A549 (cell line): ENCODE measurements at regions not wholly inside any gene's neighbourhood (a gene's known extent, or its start where the extent isn't known, plus 50 kb on each side); places are given as distances from the start of the nearest gene placed in this dataset.

Experiments
- ATAC-seq, 2 experiments: fragments of 200-7000 bp in 1 of 2; fragments of >200 bp in 1 of 2; cut with Nextera tagmentation in 1 of 2; cut with Tn5 transposase in 1 of 2; 3 replicates each; pipeline versions ENCODE4 v1.8.0 to v1.9.1; 2018 to 2020; ENCODE audit warnings: mild to moderate bottlenecking in 1 of 2, moderate library complexity in 1 of 2
- CTCF ChIA-PET: fragments of 300-600 bp; sonication (Branson Sonifier 250); formaldehyde crosslinking; extraction: SDS; loops from one replicate; lab custom pipeline; 2021; ENCODE audit warnings: antibody characterized with exemption, inconsistent platforms; lab: Yijun Ruan, JAX
- POLR2A ChIA-PET: fragments of 350-600 bp; formaldehyde crosslinking; extraction: SDS; loops from one replicate; lab custom pipeline; 2021; ENCODE audit warnings: antibody characterized with exemption, inconsistent platforms; lab: Yijun Ruan, JAX
- DNase-seq, 2 experiments: peaks; one replicate each; pipeline versions ENCODE4 v3.0.0 to v3.0.0-alpha.2; 2011 to 2016; ENCODE audit warnings: low read depth in 1 of 2, low spot score in 1 of 2
- FAIRE-seq: peaks from 2 replicates; lab custom pipeline; 2011; peaks lifted over from hg19 to GRCh38; lab: Jason Lieb, UNC
- H3K27ac ChIP-seq, 2 experiments: fragments of >200 bp; sonication (Bioruptor Twin); formaldehyde crosslinking; 3 replicates each; pipeline ENCODE4 v1.5.1; 2016 to 2017
- H3K4me1 ChIP-seq: fragments of >200 bp; sonication (Bioruptor Twin); formaldehyde crosslinking; 3 replicates; pipeline ENCODE4 v1.6.1; 2016
- H3K4me2 ChIP-seq: fragments of >200 bp; sonication (Bioruptor Twin); formaldehyde crosslinking; 3 replicates; pipeline ENCODE4 v1.6.1; 2016
- H3K4me3 ChIP-seq: fragments of >200 bp; sonication (Bioruptor Twin); formaldehyde crosslinking; 3 replicates; pipeline ENCODE4 v1.5.1; 2016
- H3K9me3 ChIP-seq: fragments of >200 bp; sonication (Bioruptor Twin); formaldehyde crosslinking; 3 replicates; pipeline ENCODE4 v1.6.1; 2016
- CBX8 ChIP-seq: fragments of 200-600 bp; sonication (generic); IDR thresholded peaks from 2 replicates; pipeline ENCODE4 v1.6.1; 2016
- CHD4 ChIP-seq: fragments of 200-600 bp; sonication (generic); IDR thresholded peaks from 2 replicates; pipeline ENCODE4 v1.6.1; 2016; ENCODE audit warnings: antibody characterized with exemption, mild to moderate bottlenecking, borderline replicate concordance
- E2F6 ChIP-seq: IDR thresholded peaks from 2 replicates; pipeline ENCODE4 v1.6.1; 2012; ENCODE audit warnings: low read depth, borderline replicate concordance
- EHF ChIP-seq: fragments of 250-450 bp; sonication (Bioruptor Pico); IDR thresholded peaks from 2 replicates; pipeline ENCODE4 v1.5.0; 2020; ENCODE audit warnings: mild to moderate bottlenecking
- EP300 ChIP-seq, 2 experiments: fragments of >200 bp; sonication (Bioruptor Twin); formaldehyde crosslinking; IDR thresholded peaks; 2 replicates in 1 of 2; 3 replicates in 1 of 2; pipeline ENCODE4 v1.6.1; 2016 to 2017
- ESRRA ChIP-seq: fragments of 150-350 bp; IDR thresholded peaks from 2 replicates; pipeline ENCODE4 v1.6.1; 2014; ENCODE audit warnings: mild to moderate bottlenecking, low read length, borderline replicate concordance
- FOSB ChIP-seq: fragments of 250-450 bp; sonication (Bioruptor Pico); IDR thresholded peaks from 2 replicates; pipeline ENCODE4 v1.5.0; 2020; ENCODE audit warnings: mild to moderate bottlenecking, moderate library complexity
- FOSL2 ChIP-seq, 2 experiments: fragments of 450-650 bp in 1 of 2; fragments of >200 bp in 1 of 2; sonication (Bioruptor Twin) in 1 of 2; formaldehyde crosslinking; IDR thresholded peaks; 2 replicates each; pipeline versions ENCODE4 v1.5.0 to v1.6.1; 2016 to 2020; ENCODE audit warnings: mild to moderate bottlenecking in 1 of 2, moderate library complexity in 1 of 2
- FOXS1 ChIP-seq: fragments of 250-450 bp; sonication (Bioruptor Pico); IDR thresholded peaks from 2 replicates; pipeline ENCODE4 v1.5.0; 2020; ENCODE audit warnings: mild to moderate bottlenecking, moderate library complexity
- HEYL ChIP-seq: fragments of 250-450 bp; sonication (Bioruptor Pico); IDR thresholded peaks from 2 replicates; pipeline ENCODE4 v1.8.0; 2021; ENCODE audit warnings: mild to moderate bottlenecking, moderate library complexity
- HOXB5 ChIP-seq: fragments of 250-450 bp; sonication (Bioruptor Pico); IDR thresholded peaks from 2 replicates; pipeline ENCODE4 v1.5.0; 2020; ENCODE audit warnings: mild to moderate bottlenecking, moderate library complexity
- MAFK ChIP-seq: fragments of 450-650 bp; IDR thresholded peaks from 2 replicates; pipeline ENCODE4 v1.6.1; 2014; ENCODE audit not compliant: partially characterized antibody
- MAX ChIP-seq: IDR thresholded peaks from 2 replicates; pipeline ENCODE4 v1.6.1; 2012
- MAZ ChIP-seq: fragments of 150-350 bp; IDR thresholded peaks from 2 replicates; pipeline ENCODE4 v1.6.1; 2014; ENCODE audit warnings: antibody characterized with exemption, low read depth, low read length, borderline replicate concordance
- POLR2A ChIP-seq: IDR thresholded peaks from 2 replicates; pipeline ENCODE4 v1.6.1; 2012; ENCODE audit warnings: mild to moderate bottlenecking, low read length
- POLR2AphosphoS2 ChIP-seq: conservative IDR thresholded peaks from 2 replicates; pipeline ENCODE4 v1.6.1; 2012; ENCODE audit warnings: low read length, improper control_type of control experiment, inconsistent platforms
- RARB ChIP-seq: fragments of 250-450 bp; sonication (Bioruptor Pico); IDR thresholded peaks from 2 replicates; pipeline ENCODE4 v1.8.0; 2021; ENCODE audit warnings: mild to moderate bottlenecking, moderate library complexity
- RCOR1 ChIP-seq: fragments of 150-350 bp; IDR thresholded peaks from 2 replicates; pipeline ENCODE4 v1.6.1; 2014; ENCODE audit warnings: antibody characterized with exemption, low read length, low read depth
- RNF2 ChIP-seq: fragments of 200-600 bp; sonication (generic); IDR thresholded peaks from 2 replicates; pipeline ENCODE4 v1.6.1; 2016; ENCODE audit warnings: low read depth, mild to moderate bottlenecking, antibody characterized with exemption, moderate library complexity, borderline replicate concordance
- SREBF2 ChIP-seq: fragments of 450-650 bp; IDR thresholded peaks from 2 replicates; pipeline ENCODE4 v1.6.1; 2014; ENCODE audit warnings: mild to moderate bottlenecking, moderate library complexity
- ZNF302 ChIP-seq: fragments of 250-450 bp; sonication (Bioruptor Pico); IDR thresholded peaks from 2 replicates; pipeline ENCODE4 v1.9.0; 2021; ENCODE audit warnings: inconsistent platforms, mild to moderate bottlenecking, moderate library complexity
- WGBS: methylation state at CpG from one replicate; pipeline ENCODE4 v1.1.6; 2017; ENCODE audit errors: missing lambda C conversion rate; 5-methylcytosine and 5-hydroxymethylcytosine counted together
- TF ChIP-seq, protein P1 (sequence below): IDR thresholded peaks from 2 replicates; pipeline ENCODE4 v1.6.1; 2012
- TF ChIP-seq, protein P2 (sequence below): fragments of 450-650 bp; IDR thresholded peaks from 2 replicates; pipeline ENCODE4 v1.6.1; 2014; ENCODE audit warnings: antibody characterized with exemption

GRCh38 chr10:29828956-29829355 lies 194.2 kb upstream of the SVIL start:
- 88% methylated on average over 3 of the region's 3 CpGs for WGBS
- no peaks in the 10 kb centered on the region for H3K4me1 ChIP-seq
- no peaks in the 10 kb centered on the region for H3K9me3 ChIP-seq
- no peak for ATAC-seq
- ChIA-PET POLR2A (no interaction called here), CTCF (interaction anchor here (1.0 to 1.1 kb wide), 2 partner anchors 8 to 17 kb away, joined by 3 to 5 read pairs; no protein-coding TSS in a partner anchor)
- H3K4me3 ChIP-seq: no peak overlapping the region
- no peak for DNase-seq
- TF ChIP-seq EHF (no peak), ZNF302 (no peak), FOXS1 (CRISPR knock-in tag) (no peak), ESRRA (no peak), CBX8 (no peak), RNF2 (no peak), POLR2A (no peak), EP300 (IDR thresholded peaks at IDR 0.05) (no peak), CHD4 (no peak), MAFK (no peak), SREBF2 (no peak), RARB (no peak), FOSB (CRISPR knock-in tag) (no peak), HEYL (CRISPR knock-in tag) (no peak), HOXB5 (no peak), FOSL2 (IDR thresholded peaks at IDR 0.05) (no peak), FOSL2 (CRISPR knock-in tag; IDR thresholded peaks at IDR 0.05) (no peak)
- TF ChIP-seq, protein P1, sequence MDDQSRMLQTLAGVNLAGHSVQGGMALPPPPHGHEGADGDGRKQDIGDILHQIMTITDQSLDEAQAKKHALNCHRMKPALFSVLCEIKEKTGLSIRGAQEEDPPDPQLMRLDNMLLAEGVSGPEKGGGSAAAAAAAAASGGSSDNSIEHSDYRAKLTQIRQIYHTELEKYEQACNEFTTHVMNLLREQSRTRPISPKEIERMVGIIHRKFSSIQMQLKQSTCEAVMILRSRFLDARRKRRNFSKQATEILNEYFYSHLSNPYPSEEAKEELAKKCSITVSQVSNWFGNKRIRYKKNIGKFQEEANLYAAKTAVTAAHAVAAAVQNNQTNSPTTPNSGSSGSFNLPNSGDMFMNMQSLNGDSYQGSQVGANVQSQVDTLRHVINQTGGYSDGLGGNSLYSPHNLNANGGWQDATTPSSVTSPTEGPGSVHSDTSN: no peak
- TF ChIP-seq, protein P2, sequence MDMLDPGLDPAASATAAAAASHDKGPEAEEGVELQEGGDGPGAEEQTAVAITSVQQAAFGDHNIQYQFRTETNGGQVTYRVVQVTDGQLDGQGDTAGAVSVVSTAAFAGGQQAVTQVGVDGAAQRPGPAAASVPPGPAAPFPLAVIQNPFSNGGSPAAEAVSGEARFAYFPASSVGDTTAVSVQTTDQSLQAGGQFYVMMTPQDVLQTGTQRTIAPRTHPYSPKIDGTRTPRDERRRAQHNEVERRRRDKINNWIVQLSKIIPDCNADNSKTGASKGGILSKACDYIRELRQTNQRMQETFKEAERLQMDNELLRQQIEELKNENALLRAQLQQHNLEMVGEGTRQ: no peak
- no peak overlapping the region for H3K27ac ChIP-seq
- no peak for FAIRE-seq
- no peak overlapping the region for H3K4me2 ChIP-seq

DNA sequence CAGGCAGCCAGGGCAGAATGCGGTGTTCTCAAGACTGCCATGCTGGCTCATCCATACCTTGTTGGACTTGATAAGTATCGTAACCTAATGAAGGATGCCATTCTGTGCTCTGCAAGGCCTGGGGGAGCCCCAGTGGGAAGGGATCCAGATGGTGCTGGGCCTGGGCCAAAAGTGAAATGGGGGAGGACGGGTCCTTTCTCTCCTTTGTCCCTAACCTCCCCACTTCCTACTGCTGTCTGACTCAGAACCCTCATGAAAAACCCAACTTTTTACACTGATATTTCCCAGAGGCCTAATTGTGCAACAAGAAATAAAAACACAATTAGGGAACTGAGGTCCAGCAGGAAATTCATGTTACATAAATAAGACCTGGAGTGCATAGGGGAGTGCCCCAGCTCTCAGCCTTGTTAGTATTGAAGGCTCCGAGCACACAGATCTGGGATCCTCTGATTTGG lies 193.7 kb upstream of the SVIL start:
- no peak for DNase-seq
- H3K4me1 ChIP-seq: no peaks in the 10 kb centered on the region
- TF ChIP-seq FOXS1 (CRISPR knock-in tag): no peak
- TF ChIP-seq, all 56 proteins: peak for 0
- no peak for FAIRE-seq
- Histone ChIP-seq H3K4me3 (no peak overlapping the region), H3K9me3 (no peaks in the 10 kb centered on the region), H3K4me2 (no peak overlapping the region), H3K27ac (no peak overlapping the region)
- POLR2A ChIA-PET: no interaction called here
- CTCF ChIA-PET: interaction anchor here (1.0 kb wide), 1 partner anchor 16 kb away, joined by 5 read pairs; no protein-coding TSS in a partner anchor
- ATAC-seq: no peak
- WGBS: 81% methylated on average over 4 of the region's 4 CpGs

GRCh38 chr10:29827512-29827911 lies 192.7 kb upstream of the SVIL start:
- no peak overlapping the region for H3K4me2 ChIP-seq
- FAIRE-seq (no peak), DNase-seq (no peak), ATAC-seq (no peak)
- H3K27ac ChIP-seq: no peak overlapping the region
- ChIA-PET CTCF (interaction anchor here (1.1 kb wide), 1 partner anchor 15 kb away, joined by 3 read pairs; no protein-coding TSS in a partner anchor), POLR2A (no interaction called here)
- no peaks in the 10 kb centered on the region for H3K9me3 ChIP-seq
- TF ChIP-seq E2F6 (no peak), RCOR1 (no peak), POLR2AphosphoS2 (no peak), CBX8 (no peak), MAZ (no peak), POLR2A (no peak), HOXB5 (no peak), MAX (no peak)
- TF ChIP-seq, protein P2: no peak
- H3K4me3 ChIP-seq: no peak overlapping the region
- no peaks in the 10 kb centered on the region for H3K4me1 ChIP-seq
- 86% methylated on average over 7 of the region's 7 CpGs for whole genome bisulfite sequencing
